ENCODE measurements at regions not wholly inside any gene's neighbourhood (a gene's known extent, or its start where the extent isn't known, plus 50 kb on each side); places are given as distances from the start of the nearest gene placed in this dataset.

GRCh38 chr2:3951131-3951954, 248.0 kb downstream of the DCDC2C start:
- no peak overlapping the region for H3K27ac ChIP-seq (ENCODE audit: low read depth, low read length)
- intact Hi-C loops (cut with micrococcal nuclease) = no loop called here
- DNase-seq (ENCODE audit: low read depth, low spot score) (no peak), ATAC-seq (no peak)
- no peaks in the 10 kb centered on the region for H3K27me3 ChIP-seq (ENCODE audit: insufficient read depth, low read length)
- no peak overlapping the region for H2AFZ ChIP-seq (ENCODE audit: low read depth, low read length, poor library complexity, severe bottlenecking)
- BruUV-seq (replicated peaks) = no TSS peak
- no peaks in the 10 kb centered on the region for H3K79me2 ChIP-seq (ENCODE audit: insufficient read depth, low read length)
- no peak overlapping the region for H3K4me3 ChIP-seq (replicated peaks in 1 of 2; ENCODE audit: low read depth in 1 of 2, low read length in 2 of 2)
- ChIA-PET RAD21 (ENCODE audit: low non-redundant PET in 1 of 2, low total read pairs in 2 of 2, uncharacterized antibody in 2 of 2, unreplicated experiment in 2 of 2) (no interaction called here), POLR2A (no interaction called here), CTCF (no interaction called here)
- no peak for TF ChIP-seq POLR2A (IDR thresholded peaks at IDR 0.05; ENCODE audit: borderline replicate concordance, extremely low read depth, insufficient read depth, insufficient read length)
- TF ChIP-seq TCF7L2 (IDR thresholded peaks at IDR 0.05; ENCODE audit: borderline replicate concordance, extremely low read depth, insufficient read depth, insufficient read length) = no peak
- no peak for TF ChIP-seq POLR2AphosphoS5 (IDR thresholded peaks at IDR 0.05; ENCODE audit: low read depth, low read length)
- TF ChIP-seq ZNF274 (IDR thresholded peaks at IDR 0.05; ENCODE audit: low read depth, low read length) = no peak
- H3K9me3 ChIP-seq (ENCODE audit: control insufficient read depth in 1 of 2, insufficient read depth in 1 of 2, low read depth in 1 of 2, low read length in 2 of 2) = no peaks in the 10 kb centered on the region
- no peak overlapping the region for H3K9ac ChIP-seq (ENCODE audit: low read length)
- H3K4me1 ChIP-seq (ENCODE audit: control insufficient read depth in 1 of 2, insufficient read depth in 2 of 2, low read length in 2 of 2) = no peaks in the 10 kb centered on the region
- no peaks in the 10 kb centered on the region for H3K9me2 ChIP-seq (ENCODE audit: insufficient read depth)
- no peaks in the 10 kb centered on the region for H4K20me1 ChIP-seq (ENCODE audit: insufficient read depth)
- no peak overlapping the region for H3K4me2 ChIP-seq (ENCODE audit: low read length)
- H3K36me3 ChIP-seq (ENCODE audit: control insufficient read depth in 1 of 2, insufficient read depth in 2 of 2, low read length in 2 of 2) = no peaks in the 10 kb centered on the region

DNA sequence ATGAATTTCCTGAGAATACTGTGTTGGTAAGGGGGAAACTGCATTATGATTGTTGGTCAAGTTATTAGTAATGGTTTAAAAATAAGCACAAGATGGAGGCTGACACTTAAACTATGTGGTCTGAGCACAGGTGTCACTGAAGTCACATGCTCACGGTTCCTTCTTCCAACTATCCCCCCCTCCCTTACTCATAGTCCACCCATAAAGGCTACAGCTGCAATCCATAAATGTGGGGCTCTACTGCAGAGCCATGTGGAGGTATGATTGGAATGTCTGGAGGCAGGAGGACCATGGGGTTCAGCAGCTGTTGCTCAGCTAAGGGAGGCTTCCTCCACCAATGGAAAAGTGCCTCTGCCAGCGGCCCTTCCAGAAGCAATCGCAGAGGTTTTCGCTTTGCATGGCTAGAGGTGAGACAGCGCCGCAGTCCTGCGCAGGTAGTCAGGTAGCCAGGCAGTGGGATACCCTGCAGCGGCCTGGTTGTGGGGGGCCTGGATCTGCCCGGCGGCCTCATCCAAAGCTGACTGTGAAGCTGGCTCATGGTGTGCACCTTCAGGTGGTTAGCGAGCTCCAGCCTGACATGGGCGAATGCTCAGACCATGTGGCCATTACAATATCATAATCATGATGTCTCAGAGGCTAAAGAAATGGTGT, 249.6 kb downstream of the DCDC2C start:
- Histone ChIP-seq H2AFZ (ENCODE audit: low read depth, low read length, poor library complexity, severe bottlenecking) (no peak overlapping the region), H3K4me2 (ENCODE audit: low read length) (no peak overlapping the region), H3K27me3 (ENCODE audit: insufficient read depth, low read length) (no peaks in the 10 kb centered on the region), H3K27ac (ENCODE audit: low read depth, low read length) (no peak overlapping the region), H3K9ac (ENCODE audit: low read length) (no peak overlapping the region), H3K4me3 (replicated peaks in 1 of 2; ENCODE audit: low read depth in 1 of 2, low read length in 2 of 2) (no peak overlapping the region), H3K9me3 (ENCODE audit: control insufficient read depth in 1 of 2, insufficient read depth in 1 of 2, low read depth in 1 of 2, low read length in 2 of 2) (no peaks in the 10 kb centered on the region), H3K4me1 (ENCODE audit: control insufficient read depth in 1 of 2, insufficient read depth in 2 of 2, low read length in 2 of 2) (no peaks in the 10 kb centered on the region), H4K20me1 (ENCODE audit: insufficient read depth) (no peaks in the 10 kb centered on the region), H3K36me3 (ENCODE audit: control insufficient read depth in 1 of 2, insufficient read depth in 2 of 2, low read length in 2 of 2) (no peaks in the 10 kb centered on the region), H3K79me2 (ENCODE audit: insufficient read depth, low read length) (no peaks in the 10 kb centered on the region), H3K9me2 (ENCODE audit: insufficient read depth) (no peaks in the 10 kb centered on the region)
- no peak for ATAC-seq
- RAD21 ChIA-PET (ENCODE audit: low non-redundant PET in 1 of 2, low total read pairs in 2 of 2, uncharacterized antibody in 2 of 2, unreplicated experiment in 2 of 2) = no interaction called here
- intact Hi-C loops (cut with micrococcal nuclease) = no loop called here
- POLR2A ChIA-PET = no interaction called here
- no TSS peak for BruUV-seq (replicated peaks)
- no peak for DNase-seq (ENCODE audit: low read depth, low spot score)
- CTCF ChIA-PET = no interaction called here
- TF ChIP-seq CBX3 (IDR thresholded peaks at IDR 0.05; ENCODE audit: low read depth) (no peak), YY1 (IDR thresholded peaks at IDR 0.05; ENCODE audit: extremely low read depth, insufficient replicate concordance, low read depth, low read length) (no peak), TCF7L2 (IDR thresholded peaks at IDR 0.05; ENCODE audit: borderline replicate concordance, extremely low read depth, insufficient read depth, insufficient read length) (no peak), SIN3A (IDR thresholded peaks at IDR 0.05; ENCODE audit: low read depth) (no peak), JUND (IDR thresholded peaks at IDR 0.05) (no peak), EGR1 (IDR thresholded peaks at IDR 0.05; ENCODE audit: low read depth) (no peak), ZBTB33 (IDR thresholded peaks at IDR 0.05; ENCODE audit: extremely low read depth, insufficient replicate concordance, low read length) (no peak), POLR2A (IDR thresholded peaks at IDR 0.05; ENCODE audit: borderline replicate concordance, extremely low read depth, insufficient read depth, insufficient read length) (no peak), ELF1 (IDR thresholded peaks at IDR 0.05; ENCODE audit: borderline replicate concordance, low read depth) (no peak), POLR2AphosphoS5 (IDR thresholded peaks at IDR 0.05; ENCODE audit: low read depth, low read length) (no peak), EZH2 (IDR thresholded peaks at IDR 0.05) (no peak)
- TF ChIP-seq, protein P1, sequence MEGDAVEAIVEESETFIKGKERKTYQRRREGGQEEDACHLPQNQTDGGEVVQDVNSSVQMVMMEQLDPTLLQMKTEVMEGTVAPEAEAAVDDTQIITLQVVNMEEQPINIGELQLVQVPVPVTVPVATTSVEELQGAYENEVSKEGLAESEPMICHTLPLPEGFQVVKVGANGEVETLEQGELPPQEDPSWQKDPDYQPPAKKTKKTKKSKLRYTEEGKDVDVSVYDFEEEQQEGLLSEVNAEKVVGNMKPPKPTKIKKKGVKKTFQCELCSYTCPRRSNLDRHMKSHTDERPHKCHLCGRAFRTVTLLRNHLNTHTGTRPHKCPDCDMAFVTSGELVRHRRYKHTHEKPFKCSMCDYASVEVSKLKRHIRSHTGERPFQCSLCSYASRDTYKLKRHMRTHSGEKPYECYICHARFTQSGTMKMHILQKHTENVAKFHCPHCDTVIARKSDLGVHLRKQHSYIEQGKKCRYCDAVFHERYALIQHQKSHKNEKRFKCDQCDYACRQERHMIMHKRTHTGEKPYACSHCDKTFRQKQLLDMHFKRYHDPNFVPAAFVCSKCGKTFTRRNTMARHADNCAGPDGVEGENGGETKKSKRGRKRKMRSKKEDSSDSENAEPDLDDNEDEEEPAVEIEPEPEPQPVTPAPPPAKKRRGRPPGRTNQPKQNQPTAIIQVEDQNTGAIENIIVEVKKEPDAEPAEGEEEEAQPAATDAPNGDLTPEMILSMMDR (IDR thresholded peaks at IDR 0.05 in 2 of 3, conservative IDR thresholded peaks at IDR 0.05 in 1 of 3; ENCODE audit: borderline replicate concordance in 1 of 3, insufficient read depth in 1 of 3, low read depth in 2 of 3, low read length in 2 of 3) = no peak
